ENCODE measurements at regions not wholly inside any gene's neighbourhood (a gene's known extent, or its start where the extent isn't known, plus 50 kb on each side); places are given as distances from the start of the nearest gene placed in this dataset.

DNA sequence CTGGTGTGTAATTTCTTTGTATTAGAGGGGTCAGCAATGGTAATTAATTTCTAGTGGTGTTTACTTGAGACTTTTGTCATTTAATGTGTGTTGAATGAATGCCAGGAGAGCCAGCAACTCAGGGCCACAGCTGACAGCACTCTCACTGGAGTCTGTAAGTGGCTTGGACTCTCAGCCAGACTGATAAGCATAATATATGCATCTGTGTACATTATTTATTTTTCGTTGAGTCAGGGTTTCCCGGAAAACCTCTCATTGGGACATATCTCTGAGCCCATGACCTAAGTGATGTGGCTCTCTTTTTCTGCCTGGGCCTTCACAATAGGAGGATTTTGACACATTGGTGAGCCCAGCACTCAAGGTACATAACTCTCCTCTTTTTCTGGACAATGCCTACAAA, 1007.8 kb upstream of the TSPY4 start:
- TF ChIP-seq, protein P1, sequence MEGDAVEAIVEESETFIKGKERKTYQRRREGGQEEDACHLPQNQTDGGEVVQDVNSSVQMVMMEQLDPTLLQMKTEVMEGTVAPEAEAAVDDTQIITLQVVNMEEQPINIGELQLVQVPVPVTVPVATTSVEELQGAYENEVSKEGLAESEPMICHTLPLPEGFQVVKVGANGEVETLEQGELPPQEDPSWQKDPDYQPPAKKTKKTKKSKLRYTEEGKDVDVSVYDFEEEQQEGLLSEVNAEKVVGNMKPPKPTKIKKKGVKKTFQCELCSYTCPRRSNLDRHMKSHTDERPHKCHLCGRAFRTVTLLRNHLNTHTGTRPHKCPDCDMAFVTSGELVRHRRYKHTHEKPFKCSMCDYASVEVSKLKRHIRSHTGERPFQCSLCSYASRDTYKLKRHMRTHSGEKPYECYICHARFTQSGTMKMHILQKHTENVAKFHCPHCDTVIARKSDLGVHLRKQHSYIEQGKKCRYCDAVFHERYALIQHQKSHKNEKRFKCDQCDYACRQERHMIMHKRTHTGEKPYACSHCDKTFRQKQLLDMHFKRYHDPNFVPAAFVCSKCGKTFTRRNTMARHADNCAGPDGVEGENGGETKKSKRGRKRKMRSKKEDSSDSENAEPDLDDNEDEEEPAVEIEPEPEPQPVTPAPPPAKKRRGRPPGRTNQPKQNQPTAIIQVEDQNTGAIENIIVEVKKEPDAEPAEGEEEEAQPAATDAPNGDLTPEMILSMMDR (IDR thresholded peaks at IDR 0.05; ENCODE audit: extremely low read depth, missing control alignments): no peak
- DNase-seq (ENCODE audit: low spot score): no peak

DNA sequence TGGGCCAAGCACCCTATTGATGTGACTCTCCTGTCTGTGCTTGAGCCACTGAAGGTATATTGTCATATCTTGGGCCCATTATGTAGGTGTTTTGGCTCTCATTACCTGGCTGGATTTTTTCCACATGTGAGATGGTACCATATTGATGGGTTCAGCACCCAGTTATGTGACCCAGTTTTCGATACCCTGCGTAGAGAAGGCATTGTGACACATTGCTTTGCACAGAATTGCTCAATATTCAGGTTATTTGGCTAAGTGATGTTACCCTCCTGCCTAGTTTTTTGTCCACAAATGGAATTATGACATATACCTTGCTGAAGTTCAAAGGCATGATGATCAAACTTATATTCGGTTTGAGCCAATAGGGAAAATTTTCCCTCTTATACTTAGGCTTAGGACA, 1007.3 kb upstream of the TSPY4 start:
- no peak for DNase-seq (ENCODE audit: low spot score)
- TF ChIP-seq, protein P1 (IDR thresholded peaks at IDR 0.05; ENCODE audit: extremely low read depth, missing control alignments): no peak

DNA sequence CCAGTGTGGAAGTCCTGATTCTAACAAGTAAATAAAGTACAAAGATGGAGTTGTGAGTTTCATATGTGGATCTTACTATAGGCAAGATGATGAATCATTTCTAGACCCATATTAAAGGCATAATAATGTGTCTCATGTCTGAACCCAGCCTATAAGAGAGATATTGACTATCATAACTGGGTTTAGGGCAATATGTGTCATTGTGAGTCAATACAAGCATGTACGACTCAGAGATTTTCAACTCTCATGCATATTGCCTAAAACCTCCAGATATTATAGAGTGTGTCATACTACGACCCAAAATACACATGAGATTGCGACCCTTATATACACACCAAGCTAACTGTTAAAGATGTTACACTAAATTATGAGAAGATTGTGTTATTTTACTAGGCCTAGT, 1003.9 kb upstream of the TSPY4 start:
- TF ChIP-seq, protein P1 (IDR thresholded peaks at IDR 0.05; ENCODE audit: extremely low read depth, missing control alignments): no peak
- DNase-seq (ENCODE audit: low spot score): no peak

DNA sequence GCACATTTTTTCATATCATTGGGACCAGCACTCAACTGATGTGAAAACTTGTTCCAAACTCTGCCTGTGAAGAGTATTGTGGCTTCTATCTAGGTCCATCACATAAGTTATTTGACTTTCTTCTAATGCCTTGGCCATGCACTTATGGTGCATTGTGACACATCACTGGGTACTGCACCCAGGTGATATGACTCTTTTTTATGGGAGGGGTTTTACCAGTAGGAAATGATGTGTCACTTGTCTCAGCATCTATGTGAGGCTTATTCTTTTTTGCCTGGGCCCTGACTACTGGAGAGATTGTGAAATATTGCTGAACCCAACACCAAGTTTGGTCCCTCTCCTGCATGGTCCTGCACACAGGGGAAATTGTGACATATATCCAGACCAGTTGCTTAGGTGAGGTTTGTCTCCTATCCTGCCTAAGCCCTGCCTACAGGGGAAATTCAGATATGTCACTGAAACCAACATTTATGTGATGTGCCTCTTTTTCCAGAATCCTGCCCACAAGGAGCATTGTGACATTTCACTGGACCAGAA, 1001.9 kb upstream of the TSPY4 start:
- no peak for DNase-seq (ENCODE audit: low spot score)
- TF ChIP-seq, protein P1 (IDR thresholded peaks at IDR 0.05; ENCODE audit: extremely low read depth, missing control alignments): no peak

DNA sequence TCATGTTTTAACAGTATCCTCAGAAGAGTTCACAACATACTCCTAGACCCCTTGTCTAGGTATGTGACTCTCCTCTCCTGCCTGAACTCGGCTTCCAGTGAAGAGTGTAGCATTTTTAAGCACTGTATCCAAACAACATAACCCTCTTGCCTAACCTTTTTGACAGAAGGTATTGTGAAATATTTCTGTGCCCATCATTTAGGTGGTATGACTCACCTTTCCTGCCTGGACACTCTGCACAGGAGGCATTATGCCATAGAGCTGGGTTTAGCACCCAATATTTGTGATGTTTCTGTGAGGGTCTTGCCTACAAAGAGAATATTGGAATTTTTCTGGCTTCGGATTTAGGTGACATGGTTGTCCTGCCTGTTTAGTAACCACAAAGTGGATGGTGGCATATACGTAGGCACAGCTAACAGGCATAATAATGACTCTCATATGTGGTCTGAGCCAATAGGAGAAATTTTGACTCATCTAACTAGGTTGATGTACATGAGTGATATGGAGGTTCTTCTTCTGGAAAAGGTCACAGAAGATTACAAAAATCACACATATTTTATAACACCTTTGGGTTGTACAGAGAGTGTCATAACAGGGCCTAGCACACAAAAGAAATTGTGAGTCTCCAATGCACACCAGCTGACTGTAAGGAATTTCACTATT, 1001.0 kb upstream of the TSPY4 start:
- TF ChIP-seq, protein P1 (IDR thresholded peaks at IDR 0.05; ENCODE audit: extremely low read depth, missing control alignments): no peak
- no peak for DNase-seq (ENCODE audit: low spot score)

DNA sequence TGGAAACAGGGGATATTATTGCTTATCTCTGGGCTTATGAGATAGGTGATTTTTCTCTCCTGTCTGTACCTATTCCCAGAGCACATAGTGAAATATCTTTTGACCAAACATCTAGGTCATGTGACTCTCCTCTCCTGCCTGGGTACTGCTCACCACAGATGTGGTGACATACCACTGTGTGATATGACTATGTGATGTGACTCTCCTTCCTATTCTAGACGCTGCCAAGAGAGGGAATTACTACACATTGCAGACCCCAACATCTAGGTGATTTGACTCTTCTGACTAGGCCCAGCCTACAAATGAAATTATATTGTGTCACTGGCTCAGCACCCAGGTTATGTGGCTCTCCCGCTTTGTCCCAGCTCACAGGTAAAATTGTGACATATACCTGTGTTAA, 996.3 kb upstream of the TSPY4 start:
- TF ChIP-seq, protein P1 (IDR thresholded peaks at IDR 0.05; ENCODE audit: extremely low read depth, missing control alignments): no peak
- DNase-seq (ENCODE audit: low spot score): no peak

DNA sequence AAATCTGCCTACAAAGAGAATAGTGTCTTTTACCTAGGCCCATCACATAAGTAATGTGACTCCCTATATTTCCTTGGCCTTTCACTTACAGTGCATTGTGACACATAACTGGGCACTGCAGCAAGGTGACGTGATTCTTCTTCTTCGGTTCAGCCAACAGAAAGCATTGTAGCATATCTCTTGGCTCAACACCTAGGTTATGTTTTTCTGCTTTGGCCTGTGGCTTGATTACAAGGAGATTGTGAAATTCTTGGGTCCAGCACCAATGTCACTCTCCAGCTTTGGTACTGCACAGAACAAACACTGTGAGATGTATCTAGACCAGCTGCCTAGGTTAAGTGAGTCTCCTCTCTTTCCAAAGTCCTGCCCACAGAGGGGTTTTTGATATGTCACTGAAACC, 995.1 kb upstream of the TSPY4 start:
- no peak for DNase-seq (ENCODE audit: low spot score)
- TF ChIP-seq, protein P1 (IDR thresholded peaks at IDR 0.05; ENCODE audit: extremely low read depth, missing control alignments): no peak
